ENCODE measurements at regions not wholly inside any gene's neighbourhood (a gene's known extent, or its start where the extent isn't known, plus 50 kb on each side); places are given as distances from the start of the nearest gene placed in this dataset.

DNA sequence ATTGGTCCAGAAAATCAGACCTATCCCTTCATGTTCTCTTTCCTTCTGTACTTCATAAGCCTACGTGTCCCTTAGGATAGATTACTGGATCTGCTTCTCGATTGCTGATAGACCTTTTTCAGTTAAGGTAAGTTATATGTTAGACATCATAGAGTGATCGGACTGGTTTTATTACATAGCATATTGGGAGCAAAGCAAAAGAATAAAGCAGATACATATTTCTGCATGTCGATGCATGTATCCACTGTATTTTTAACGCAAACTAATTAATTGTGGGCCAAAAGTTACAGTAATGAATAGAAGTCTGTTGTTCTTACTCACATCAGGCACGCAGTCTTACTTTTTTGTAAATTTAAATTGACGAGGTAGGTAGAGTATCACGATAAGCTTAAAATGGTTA, 106.4 kb downstream of the SLIT2 start:
- TF ChIP-seq EZH2 (IDR thresholded peaks at IDR 0.05; ENCODE audit: borderline replicate concordance, low read length), result no peak
- TF ChIP-seq, protein P1, sequence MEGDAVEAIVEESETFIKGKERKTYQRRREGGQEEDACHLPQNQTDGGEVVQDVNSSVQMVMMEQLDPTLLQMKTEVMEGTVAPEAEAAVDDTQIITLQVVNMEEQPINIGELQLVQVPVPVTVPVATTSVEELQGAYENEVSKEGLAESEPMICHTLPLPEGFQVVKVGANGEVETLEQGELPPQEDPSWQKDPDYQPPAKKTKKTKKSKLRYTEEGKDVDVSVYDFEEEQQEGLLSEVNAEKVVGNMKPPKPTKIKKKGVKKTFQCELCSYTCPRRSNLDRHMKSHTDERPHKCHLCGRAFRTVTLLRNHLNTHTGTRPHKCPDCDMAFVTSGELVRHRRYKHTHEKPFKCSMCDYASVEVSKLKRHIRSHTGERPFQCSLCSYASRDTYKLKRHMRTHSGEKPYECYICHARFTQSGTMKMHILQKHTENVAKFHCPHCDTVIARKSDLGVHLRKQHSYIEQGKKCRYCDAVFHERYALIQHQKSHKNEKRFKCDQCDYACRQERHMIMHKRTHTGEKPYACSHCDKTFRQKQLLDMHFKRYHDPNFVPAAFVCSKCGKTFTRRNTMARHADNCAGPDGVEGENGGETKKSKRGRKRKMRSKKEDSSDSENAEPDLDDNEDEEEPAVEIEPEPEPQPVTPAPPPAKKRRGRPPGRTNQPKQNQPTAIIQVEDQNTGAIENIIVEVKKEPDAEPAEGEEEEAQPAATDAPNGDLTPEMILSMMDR (IDR thresholded peaks at IDR 0.05; ENCODE audit: low read length), result no peak

GRCh38 chr4:20359692-20360091, 108.0 kb downstream of the SLIT2 start:
- Histone ChIP-seq H3K9ac (ENCODE audit: low read length) (no peak overlapping the region), H3K27me3 (ENCODE audit: insufficient read depth, low read length) (no peaks in the 10 kb centered on the region), H3K4me2 (ENCODE audit: low read length) (no peak overlapping the region), H3K4me1 (ENCODE audit: insufficient read depth, low read length, severe bottlenecking) (peaks cover 6% of the 10 kb centered on the region), H3F3A (ENCODE audit: insufficient read depth, low read length) (no peaks in the 10 kb centered on the region), H2AFZ (ENCODE audit: low read length) (no peak overlapping the region; the same call in 1 of the 2 replicates), H3K9me2 (ENCODE audit: low read depth, low read length) (no peaks in the 10 kb centered on the region), H3K79me2 (ENCODE audit: insufficient read depth, low read length) (no peaks in the 10 kb centered on the region), H3K4me3 (ENCODE audit: low read depth, low read length, poor library complexity, severe bottlenecking) (no peak overlapping the region), H3K9me3 (ENCODE audit: low read length) (no peaks in the 10 kb centered on the region), H3K36me3 (ENCODE audit: insufficient read depth, low read length) (no peaks in the 10 kb centered on the region), H4K20me1 (ENCODE audit: insufficient read depth, low read length) (no peaks in the 10 kb centered on the region), H3K27ac (ENCODE audit: low read depth, low read length, poor library complexity, severe bottlenecking) (no peak overlapping the region)
- no peak for TF ChIP-seq EZH2 (IDR thresholded peaks at IDR 0.05; ENCODE audit: borderline replicate concordance, low read length)
- TF ChIP-seq, protein P1 (IDR thresholded peaks at IDR 0.05; ENCODE audit: low read length), result no peak

More for the DNA sequence above, 106.4 kb downstream of the SLIT2 start:
- Histone ChIP-seq H2AFZ (ENCODE audit: low read length) (no peak overlapping the region), H3K9ac (ENCODE audit: low read length) (no peak overlapping the region), H4K20me1 (ENCODE audit: insufficient read depth, low read length) (no peaks in the 10 kb centered on the region), H3K27me3 (ENCODE audit: insufficient read depth, low read length) (no peaks in the 10 kb centered on the region), H3K36me3 (ENCODE audit: insufficient read depth, low read length) (no peaks in the 10 kb centered on the region), H3K4me1 (ENCODE audit: insufficient read depth, low read length, severe bottlenecking) (peaks cover 6% of the 10 kb centered on the region), H3K4me3 (ENCODE audit: low read depth, low read length, poor library complexity, severe bottlenecking) (no peak overlapping the region), H3K79me2 (ENCODE audit: insufficient read depth, low read length) (no peaks in the 10 kb centered on the region), H3K9me3 (ENCODE audit: low read length) (no peaks in the 10 kb centered on the region), H3K9me2 (ENCODE audit: low read depth, low read length) (no peaks in the 10 kb centered on the region), H3F3A (ENCODE audit: insufficient read depth, low read length) (no peaks in the 10 kb centered on the region), H3K27ac (ENCODE audit: low read depth, low read length, poor library complexity, severe bottlenecking) (no peak overlapping the region), H3K4me2 (ENCODE audit: low read length) (no peak overlapping the region)

DNA sequence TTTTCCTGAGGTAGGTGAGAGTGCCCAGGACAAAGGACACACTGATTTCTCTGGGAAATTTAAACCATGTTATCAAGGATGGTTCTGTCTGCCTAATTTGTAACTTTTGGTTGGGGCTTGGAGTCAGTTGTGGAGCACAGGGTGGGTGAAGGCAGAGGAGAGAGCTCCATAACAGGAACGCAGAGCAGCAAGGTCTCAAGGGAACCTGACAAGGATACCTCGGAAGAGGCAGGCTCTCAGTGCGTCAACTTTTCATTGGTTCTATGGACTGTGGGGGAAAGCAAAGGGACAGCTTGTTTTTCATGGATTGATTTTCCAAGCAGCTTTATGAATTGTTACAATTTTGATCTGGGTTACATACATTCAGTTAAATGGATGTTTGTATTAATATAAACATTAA, 110.4 kb downstream of the SLIT2 start:
- H4K20me1 ChIP-seq (ENCODE audit: insufficient read depth, low read length), result no peaks in the 10 kb centered on the region
- H3K27me3 ChIP-seq (ENCODE audit: insufficient read depth, low read length), result no peaks in the 10 kb centered on the region
- no peak overlapping the region for H2AFZ ChIP-seq (ENCODE audit: low read length)
- no peaks in the 10 kb centered on the region for H3F3A ChIP-seq (ENCODE audit: insufficient read depth, low read length)
- no peaks in the 10 kb centered on the region for H3K9me3 ChIP-seq (ENCODE audit: low read length)
- H3K4me2 ChIP-seq (ENCODE audit: low read length), result no peak overlapping the region
- no peaks in the 10 kb centered on the region for H3K79me2 ChIP-seq (ENCODE audit: insufficient read depth, low read length)
- H3K4me3 ChIP-seq (ENCODE audit: low read depth, low read length, poor library complexity, severe bottlenecking), result no peak overlapping the region
- H3K4me1 ChIP-seq (ENCODE audit: insufficient read depth, low read length, severe bottlenecking), result peaks cover 6% of the 10 kb centered on the region
- H3K9me2 ChIP-seq (ENCODE audit: low read depth, low read length), result no peaks in the 10 kb centered on the region
- TF ChIP-seq, protein P1 (IDR thresholded peaks at IDR 0.05; ENCODE audit: low read length), result no peak
- no peak for TF ChIP-seq EZH2 (IDR thresholded peaks at IDR 0.05; ENCODE audit: borderline replicate concordance, low read length)
- H3K36me3 ChIP-seq (ENCODE audit: insufficient read depth, low read length), result no peaks in the 10 kb centered on the region
- no peak overlapping the region for H3K9ac ChIP-seq (ENCODE audit: low read length)
- H3K27ac ChIP-seq (ENCODE audit: low read depth, low read length, poor library complexity, severe bottlenecking), result no peak overlapping the region

All from OCI-LY1 (cell line).